ENCODE measurements at regions not wholly inside any gene's neighbourhood (a gene's known extent, or its start where the extent isn't known, plus 50 kb on each side); places are given as distances from the start of the nearest gene placed in this dataset.

DNA sequence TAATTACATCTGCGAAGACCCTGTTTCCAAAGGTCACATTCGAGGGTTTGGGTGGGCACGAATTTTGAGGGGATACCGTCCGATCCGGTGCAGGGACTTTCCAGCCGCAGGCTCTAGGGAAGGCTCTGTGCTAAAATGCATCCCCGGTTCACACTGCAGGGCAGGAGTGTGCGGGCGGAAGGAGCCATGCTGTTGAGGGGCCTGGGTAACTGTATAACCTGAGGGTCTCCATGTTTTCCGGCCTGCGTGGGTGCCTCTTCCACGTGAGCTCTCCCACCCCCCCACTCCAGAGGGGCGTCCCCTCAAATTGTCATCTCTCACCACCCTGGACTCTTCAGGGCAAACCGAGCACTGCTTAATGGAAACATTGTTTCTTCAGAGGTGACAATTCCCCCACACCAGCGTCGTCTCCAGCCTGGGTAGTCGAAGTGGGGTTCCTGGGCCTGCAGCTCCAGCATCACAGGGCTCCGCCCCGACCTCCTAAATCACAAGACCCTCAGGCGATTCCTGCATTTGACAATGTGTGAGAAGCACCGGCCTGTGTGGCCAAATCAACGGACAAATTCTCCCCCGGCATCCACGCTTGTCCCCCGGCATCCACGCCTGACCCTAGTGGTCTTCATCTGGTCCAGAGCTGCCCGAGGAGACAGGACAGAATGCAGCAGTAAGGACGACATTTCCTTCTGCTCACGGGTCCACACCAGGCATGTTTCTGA, 51.2 kb downstream of the FOXL3 start:
- DNase-seq = no peak

DNA sequence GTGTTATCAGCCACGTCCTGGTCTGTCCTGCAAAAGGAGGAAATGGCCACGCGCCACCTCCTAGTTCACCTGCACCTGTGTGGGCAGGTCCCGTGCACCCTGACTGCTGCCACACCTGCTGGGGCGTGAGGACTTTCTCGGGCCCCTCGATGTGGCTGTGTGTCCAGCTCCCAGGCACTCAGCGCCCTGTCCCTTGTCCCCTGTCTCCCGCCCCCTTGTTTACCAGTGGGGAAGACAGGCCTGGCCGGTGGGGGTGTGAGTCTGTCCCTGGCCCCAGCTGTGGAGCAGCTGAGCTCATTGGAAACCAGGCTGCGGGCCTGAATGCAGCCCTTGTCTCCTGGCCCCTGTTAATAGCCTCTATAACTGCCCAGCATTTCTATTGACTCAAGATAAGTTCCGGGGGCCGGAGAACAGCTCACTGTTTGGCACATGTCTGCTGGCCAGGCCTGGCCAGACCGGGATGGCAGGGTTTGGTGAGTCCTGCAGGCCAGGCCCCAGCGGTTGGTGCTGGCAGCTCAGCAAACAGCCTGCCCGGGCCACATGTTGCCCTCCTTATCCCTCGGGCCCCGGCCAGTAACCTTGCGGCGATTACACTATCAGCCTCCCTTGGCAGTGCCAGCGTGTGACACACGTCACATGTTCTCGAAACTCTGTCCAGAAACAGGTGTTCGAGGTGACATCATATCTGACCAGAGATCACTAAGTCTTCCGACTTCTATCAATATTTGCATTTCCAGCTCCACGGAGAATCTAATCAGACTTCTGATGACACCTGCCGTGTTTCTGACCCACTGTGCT, 52.1 kb downstream of the FOXL3 start:
- DNase-seq = no peak

DNA sequence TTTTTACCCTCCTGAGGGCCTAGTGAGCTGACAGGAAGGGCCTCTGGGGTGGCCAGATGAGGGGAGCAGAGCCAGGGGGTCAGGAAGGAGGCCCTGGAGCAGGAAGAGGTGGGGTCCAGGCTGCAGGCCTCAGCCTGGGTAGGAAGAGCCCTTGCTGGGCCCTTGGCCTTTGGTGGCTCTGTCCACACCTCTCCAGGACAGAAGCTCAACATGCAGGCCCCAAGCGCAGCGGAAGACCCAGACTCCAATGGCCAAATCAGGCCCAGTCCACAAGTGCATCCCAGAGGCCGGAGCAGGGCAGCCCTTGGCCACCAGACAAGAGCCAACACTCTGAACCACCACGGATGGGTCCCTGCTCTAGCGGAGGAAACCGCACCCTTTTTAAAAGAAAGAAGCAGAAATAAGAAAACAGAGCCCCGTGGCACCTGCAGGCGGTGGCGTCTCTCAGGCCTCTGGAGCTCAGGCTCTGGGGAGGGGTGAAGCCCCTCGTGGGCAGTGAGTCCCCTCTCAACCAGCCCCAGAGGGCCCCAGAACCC, 52.8 kb downstream of the FOXL3 start:
- no peak for DNase-seq

DNA sequence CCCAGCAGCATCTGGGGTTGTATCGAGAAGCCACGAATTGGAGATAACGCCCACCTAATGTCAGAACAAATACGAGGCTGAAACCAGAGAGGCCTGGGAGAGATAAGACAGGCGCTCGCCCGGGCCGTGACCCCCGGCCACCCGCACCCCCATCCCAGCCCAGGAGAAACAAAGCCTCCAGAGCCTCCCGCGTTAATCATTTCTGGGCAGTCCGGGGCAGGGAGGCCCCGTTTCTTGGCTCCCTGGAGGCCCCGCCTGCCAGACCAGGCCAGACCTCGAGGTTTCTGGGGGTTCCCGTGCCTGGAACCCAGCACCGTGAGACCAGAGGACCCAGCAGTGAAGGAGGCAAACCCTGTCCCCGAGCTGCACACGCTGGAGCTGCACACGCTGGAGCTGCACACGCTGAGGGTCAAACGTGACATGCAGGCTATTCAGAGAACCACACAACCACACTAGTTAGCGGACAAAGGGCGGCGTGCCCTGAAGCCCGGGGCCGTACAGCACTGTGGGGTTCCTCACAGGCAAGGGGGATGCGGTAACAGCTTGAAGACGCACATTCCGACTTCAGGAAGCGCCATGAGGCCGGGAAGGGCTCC, 53.4 kb downstream of the FOXL3 start:
- no peak for DNase-seq

DNA sequence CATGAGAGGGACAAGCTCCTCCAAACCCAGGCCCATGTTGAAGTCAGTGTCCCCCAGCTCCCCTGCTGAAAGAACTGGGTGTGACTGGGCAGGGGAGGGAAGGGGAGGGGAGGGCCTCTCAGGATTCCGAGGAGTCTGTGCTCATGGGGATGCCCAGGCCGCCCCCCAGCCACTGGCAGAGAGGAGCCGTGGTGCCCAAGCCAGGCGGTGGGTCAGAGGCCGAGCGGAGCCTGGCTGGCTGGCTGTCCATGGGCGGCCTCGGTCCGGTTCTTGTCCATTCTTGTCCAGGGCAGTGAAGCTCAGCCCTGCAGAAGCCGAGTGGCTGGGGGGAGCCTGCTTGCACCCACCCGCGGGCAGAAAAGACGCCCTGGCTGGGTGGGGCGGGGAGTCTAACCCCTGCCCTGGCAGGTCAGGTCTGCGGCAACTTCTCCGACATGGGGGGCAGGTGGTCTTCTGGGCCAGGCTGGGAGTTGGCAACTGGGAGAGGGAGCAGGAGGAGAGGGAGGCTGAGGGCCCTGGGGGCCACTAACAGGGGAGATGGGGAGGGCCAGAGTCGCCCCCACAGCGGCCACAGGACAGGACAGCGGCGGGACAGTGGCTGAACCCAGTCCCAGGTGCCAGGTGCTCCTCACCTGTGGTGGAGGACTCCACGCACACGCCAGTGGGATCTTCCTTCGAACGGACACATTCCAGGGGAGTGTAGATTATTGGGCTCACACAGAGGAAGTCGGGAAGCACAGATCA, 54.1 kb downstream of the FOXL3 start:
- no peak for DNase-seq

- DNase-seq = no peak
Observed at GRCh38 chr7:344608-344994, 54.6 kb downstream of the FOXL3 start.

DNA sequence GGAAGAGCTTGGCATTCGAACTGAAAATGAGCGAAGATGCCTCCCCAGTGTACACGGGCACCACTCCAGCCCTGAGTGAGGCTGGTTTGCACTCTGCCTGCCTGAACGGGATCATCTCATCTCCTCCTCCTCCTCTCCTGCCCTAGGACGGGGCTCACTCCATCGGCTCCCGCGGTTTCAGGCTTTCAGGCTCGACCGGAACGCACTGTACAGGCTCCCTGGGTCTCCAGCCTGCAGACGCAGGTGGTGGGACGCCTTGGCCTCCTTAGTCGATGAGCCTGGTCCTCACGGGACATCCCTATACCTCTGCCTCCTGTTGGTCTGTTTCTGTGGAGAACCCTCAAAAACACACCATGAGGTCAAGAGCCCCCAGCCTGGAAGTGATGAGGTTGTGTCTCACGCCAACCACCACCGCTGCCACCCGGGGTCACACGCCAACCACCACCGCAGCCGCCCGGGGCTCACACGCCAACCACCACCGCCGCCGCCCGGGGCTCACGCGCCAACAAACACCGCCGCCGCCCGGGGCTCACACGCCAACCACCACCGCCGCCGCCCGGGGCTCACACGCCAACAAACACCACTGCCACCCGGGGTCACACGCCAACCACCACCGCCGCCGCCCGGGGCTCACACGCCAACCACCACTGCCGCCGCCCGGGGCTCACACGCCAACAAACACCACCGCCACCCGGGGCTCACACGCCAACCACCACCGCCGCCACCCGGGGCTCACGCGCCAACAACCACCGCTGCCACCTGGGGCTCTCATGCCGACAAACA, 56.3 kb downstream of the FOXL3 start:
- no peak for DNase-seq

DNA sequence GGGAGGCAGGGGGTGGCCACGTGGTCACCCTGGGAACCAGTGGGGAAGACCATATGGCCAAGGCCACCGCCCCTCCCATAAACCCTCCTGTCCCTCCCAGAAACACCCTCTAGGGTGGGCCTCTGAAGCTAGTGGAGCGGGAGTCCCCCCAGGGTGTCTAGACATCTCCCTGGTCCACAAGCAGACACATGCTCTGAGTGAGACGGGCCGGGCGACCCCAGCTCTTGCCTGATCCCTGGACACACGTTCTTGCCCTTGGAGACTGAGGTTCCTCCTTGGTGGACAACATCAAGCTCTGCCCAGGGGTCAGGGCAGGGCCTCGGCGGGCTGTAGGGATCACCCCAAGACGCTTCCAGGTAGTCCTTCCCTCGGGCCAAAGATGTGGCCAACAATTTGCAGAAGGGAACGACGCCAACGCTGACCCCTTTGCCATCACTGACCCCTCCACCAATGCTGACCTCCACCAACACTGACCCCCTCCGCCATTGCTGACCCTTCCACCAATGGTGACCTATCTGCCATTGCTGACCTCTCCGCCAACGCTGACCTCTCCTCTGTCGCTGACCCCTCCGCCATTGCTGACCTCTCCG, 57.1 kb downstream of the FOXL3 start:
- DNase-seq = no peak

DNA sequence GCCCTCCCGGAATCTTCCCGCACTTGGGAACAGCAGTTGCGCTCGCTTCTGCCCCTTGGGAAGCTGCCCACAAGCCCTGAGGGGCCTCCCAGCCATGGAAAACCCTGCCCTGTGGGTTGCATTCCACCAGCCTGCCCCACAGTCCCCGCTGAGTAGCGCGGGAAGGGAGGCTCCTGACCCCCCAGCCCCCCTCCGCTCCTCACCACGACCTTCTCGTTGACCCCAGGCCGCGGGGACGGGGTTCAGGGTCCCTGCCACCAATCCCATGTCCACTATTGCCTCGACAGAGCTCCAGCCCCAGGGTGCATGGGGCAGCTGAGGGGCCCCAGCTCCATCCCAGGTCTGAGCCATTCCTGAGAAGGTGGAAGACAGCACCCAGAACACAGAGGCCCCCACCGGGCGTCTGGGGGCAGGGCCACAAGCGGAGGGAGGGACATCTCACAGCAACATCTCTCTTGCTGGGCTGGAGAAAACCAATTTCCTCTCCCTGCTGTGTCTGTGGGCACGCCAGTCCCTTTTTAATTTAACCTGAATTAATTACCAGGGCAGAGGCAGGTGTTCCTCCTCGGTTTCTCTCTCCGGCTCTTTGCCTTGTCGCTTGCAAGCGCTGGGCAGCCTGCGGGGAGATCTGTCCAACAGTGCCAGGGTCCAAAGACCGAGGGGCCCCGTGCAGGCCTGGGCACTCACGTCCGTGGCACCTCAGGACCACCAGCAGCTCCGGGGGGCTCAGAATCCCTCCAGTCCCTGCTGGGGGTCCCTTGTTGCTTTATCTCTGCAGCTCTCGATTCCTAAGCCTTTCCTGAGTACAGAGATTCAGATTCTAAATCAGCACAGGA, 57.9 kb downstream of the FOXL3 start:
- no peak for DNase-seq

DNA sequence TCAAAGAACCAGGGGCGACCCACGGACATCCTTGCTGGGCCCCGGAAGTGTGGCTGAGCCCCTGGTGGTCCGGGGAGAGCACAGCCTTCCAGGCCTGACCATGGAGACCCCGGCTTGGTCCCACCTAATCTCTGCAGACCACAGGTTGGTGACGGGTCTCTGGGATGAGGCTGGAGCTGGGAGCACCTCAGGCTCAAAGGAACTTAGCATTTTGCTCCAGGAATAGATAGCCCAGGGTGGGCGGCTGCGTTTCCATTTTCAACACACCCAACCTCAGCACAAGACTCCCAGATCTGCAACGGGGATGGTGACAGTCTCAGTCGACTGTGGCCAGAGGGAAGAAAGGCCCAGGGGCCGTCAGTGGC, 58.5 kb downstream of the FOXL3 start:
- DNase-seq = no peak

DNA sequence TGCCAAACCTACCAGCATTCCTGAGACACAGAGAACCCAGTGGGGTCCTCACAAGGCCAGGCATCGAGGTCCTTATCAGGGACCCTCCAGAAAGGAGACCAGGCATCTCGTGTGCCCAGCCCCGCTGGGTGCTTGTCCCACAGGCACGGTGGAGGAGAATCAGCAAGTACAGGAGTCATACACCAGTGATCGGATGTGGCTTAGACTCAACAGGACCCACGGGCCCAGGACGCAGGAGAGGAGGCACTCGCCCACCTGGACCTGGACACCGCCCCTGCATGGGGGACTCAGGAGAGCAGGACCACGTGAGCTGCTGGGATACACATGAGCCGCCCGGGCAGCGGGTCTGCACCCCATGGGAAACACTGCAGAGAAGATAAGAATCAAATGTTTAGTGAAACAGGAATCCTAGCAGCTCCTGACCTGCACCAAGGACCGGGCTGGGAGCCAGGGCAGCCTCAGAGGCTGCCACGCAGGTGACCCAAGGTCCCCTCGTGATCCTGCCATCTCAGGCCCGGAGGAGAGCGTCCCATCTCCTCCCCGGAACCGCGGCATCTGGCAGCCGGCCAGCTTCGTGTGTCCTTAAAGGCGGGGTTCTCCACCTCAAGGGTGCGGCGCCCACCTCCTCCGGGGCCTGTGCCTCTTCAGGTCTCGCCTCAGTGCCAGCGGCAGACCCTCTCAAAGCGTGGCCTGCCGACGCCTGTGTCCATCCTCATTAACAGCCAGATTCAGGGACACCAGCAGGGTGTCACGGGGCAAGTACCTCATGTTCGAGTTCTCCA, 59.2 kb downstream of the FOXL3 start:
- DNase-seq = no peak

- DNase-seq = peak; percentile 63
Observed at GRCh38 chr7:351256-351655, 61.3 kb downstream of the FOXL3 start.

DNA sequence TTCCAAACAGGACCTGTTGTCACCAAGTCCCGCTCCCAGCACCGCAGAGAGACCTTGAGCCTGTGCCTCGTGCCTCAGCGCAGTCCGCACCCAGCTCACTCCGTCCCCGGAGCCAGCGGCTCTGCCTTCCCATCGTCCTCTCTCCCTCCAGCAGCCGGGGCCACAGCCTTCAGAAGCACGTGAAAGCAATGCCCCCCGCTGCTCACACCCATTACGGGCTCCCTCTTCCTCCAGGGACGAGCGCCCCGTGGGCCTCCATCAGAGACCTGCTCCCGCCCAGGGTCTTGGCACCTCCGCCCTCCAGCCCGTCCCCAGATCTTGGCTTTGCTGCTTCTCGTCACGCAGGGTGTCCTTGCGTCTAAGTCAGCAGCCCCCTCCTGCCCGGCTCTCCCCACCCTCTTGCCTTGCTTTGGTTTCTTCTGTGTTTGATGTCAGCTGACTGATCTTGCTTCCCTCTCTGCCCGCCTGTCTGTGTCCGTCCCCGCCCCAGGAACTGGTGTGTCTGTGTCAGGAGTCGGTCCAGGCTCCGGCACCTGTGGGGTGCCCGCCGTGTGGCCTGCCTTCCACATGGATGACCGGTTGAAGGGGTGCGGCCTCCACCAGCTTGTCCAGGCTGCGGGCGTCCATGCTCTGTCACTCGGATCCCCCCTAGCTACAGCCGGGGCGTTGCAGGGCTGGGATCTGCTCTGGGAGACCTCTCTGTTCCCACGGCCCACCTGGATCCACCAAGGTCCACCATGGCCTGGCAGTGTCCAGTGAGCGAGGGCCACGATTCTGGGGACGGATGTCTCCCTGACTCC, 61.9 kb downstream of the FOXL3 start:
- DNase-seq = peak; percentile 55

DNA sequence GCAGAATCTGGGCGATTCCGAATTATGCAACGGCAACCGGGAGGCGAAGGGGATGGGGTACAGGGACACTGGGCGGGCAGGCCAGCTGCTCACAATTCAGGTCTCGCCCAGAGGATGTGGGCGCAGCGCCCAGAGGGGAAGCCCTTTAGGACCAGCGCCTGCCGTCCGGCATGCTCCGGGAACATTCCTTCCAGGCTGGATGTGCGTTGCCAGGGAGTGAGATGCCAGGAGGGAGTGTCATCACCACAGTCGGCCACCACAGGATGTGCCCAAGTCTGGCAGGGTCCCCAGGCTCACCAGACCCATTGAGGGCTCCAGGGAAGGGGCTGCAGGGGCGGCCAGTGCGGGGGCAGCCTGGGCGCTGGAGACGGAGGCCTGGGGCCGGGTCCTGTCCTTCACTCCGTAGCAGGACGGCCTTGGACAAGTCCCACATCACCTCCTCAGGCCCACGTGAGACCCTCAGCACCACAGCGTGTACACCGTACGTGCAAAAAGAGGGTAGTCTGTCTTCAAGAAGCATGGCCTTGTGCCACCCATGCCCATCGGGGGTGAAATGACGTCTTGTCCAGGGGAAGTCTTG, 63.9 kb downstream of the FOXL3 start:
- no peak for DNase-seq

DNA sequence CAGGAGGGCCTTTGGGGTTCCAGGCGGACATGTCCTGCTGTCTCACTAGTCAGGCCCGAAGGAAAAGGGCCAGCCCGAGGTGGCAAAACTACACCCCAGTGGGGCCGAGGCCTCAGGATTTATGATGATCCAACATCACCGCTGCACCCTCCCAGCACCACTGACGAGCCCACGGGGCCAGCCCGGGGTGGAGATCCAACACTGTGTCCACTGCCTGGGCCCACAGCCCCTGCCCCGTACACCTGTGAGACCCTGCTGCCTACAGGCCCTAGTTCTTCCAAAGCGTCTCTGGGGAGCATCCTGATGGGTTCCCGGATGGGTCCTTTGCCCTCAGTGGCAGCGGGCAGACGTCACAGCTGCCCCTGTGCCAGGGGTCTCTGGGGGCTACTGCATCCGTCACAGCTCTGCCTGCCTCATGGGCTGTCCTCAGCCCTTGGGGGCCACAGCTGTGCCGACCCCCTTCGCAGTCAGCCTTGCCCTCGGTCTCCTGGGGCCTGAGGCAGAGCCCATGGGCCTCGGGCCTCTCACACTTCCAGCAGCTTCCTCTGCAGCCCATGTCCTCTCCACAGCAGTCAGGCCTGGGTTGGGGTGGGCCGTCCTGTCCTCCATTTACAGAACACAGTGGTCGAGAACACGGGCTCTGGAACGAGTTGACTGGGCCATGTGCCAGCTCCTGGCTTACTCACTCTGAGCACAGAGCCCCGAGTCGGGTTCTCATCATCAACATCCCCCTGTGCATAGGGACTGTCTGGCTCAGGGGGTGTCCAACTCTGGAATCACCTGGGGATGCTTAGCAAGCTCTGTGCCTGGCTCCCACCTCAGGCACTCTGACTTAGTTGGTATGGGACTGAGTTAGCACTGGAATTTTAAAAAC, 64.9 kb downstream of the FOXL3 start:
- DNase-seq = no peak

DNA sequence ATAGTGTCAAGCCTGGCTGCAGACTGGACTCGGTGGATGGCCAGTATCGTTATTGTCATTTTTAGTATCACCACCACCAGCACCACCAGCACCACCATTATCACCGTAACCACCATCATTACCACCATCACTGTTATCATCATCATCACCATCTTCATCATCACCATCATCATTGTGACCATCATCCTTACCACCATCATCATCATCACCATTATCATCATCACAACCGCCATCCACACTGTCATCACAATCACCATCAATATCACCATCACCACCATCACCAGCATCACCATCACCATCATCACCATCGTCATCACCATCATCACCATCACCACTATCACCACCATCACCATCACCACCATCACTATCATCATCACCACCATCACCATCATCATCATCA, 65.6 kb downstream of the FOXL3 start:
- no peak for DNase-seq

DNA sequence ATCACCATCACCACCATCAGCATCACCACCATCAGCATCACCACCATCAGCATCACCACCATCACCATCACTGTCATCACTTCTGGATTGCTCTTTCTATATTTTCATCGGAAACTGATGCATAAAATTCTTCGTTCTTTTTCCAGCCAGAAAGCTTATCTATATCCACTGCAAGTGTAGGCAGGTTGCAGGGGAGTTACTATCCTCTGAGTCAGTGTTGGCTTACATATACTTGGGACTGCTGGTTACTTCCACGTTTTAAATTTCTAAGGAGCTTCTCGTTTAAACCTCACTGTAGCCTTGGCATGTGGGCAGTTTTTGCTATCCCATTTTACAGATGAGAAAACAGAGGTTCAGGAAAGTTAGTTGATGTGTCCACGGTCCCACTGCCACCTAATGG, 66.1 kb downstream of the FOXL3 start:
- no peak for DNase-seq

All from activated gamma-delta T cell treated with Interleukin-2 at 50 U/mL for 16 hours (primary cell).